ACC112 (cell line): ENCODE measurements at regions not wholly inside any gene's neighbourhood (a gene's known extent, or its start where the extent isn't known, plus 50 kb on each side); places are given as distances from the start of the nearest gene placed in this dataset.

ENCODE experiments used
- H2AFZ ChIP-seq: fragments of 200-600 bp; sonication (generic); one replicate; pipeline ENCODE4 v1.6.0; 2017; ENCODE audit warnings: antibody characterized with exemption, low read length; ENCODE audit not compliant: unreplicated experiment
- H3K27ac ChIP-seq: fragments of 200-600 bp; sonication (generic); 2 replicates; pipeline ENCODE4 v1.5.1; 2014; ENCODE audit warnings: low read depth, mild to moderate bottlenecking, antibody characterized with exemption, low read length, moderate library complexity
- H3K27me3 ChIP-seq: fragments of 200-600 bp; sonication (generic); 2 replicates; pipeline ENCODE4 v1.6.1; 2014; ENCODE audit warnings: mild to moderate bottlenecking, antibody characterized with exemption, low read length, moderate library complexity, mixed read lengths; ENCODE audit not compliant: insufficient read depth
- H3K36me3 ChIP-seq: fragments of 200-600 bp; sonication (generic); 2 replicates; pipeline ENCODE4 v1.6.1; 2016; ENCODE audit warnings: mild to moderate bottlenecking, antibody characterized with exemption, low read length, moderate library complexity, mixed read lengths; ENCODE audit not compliant: insufficient read depth
- H3K4me1 ChIP-seq: fragments of 200-600 bp; sonication (generic); one replicate; pipeline ENCODE4 v1.6.1; 2016; ENCODE audit warnings: low read length, mixed read lengths; ENCODE audit not compliant: insufficient read depth, unreplicated experiment, control insufficient read depth
- H3K4me3 ChIP-seq: fragments of 200-600 bp; sonication (generic); 2 replicates; pipeline ENCODE4 v1.5.1; 2014; ENCODE audit warnings: mild to moderate bottlenecking, low read depth, low read length
- H3K79me2 ChIP-seq: fragments of 200-600 bp; sonication (generic); one replicate; pipeline ENCODE4 v1.6.0; 2016; ENCODE audit warnings: low read length; ENCODE audit not compliant: control insufficient read depth, unreplicated experiment, insufficient read depth

GRCh38 chr2:175536059-175536458, 354.5 kb upstream of the ATP5MC3 start:
- no peaks in the 10 kb centered on the region for H3K4me1 ChIP-seq
- H3K79me2 ChIP-seq = no peaks in the 10 kb centered on the region
- H3K36me3 ChIP-seq = no peaks in the 10 kb centered on the region
- no peak overlapping the region for H3K27ac ChIP-seq
- peaks cover 7% of the 10 kb centered on the region; the same call in 1 of the 2 replicates for H3K27me3 ChIP-seq
- H3K4me3 ChIP-seq = no peak overlapping the region
- no peak overlapping the region for H2AFZ ChIP-seq

GRCh38 chr2:175535631-175536030, 354.1 kb upstream of the ATP5MC3 start:
- Histone ChIP-seq H3K79me2 (no peaks in the 10 kb centered on the region), H3K4me1 (no peaks in the 10 kb centered on the region), H2AFZ (no peak overlapping the region), H3K27me3 (peaks cover 7% of the 10 kb centered on the region; the same call in 1 of the 2 replicates), H3K27ac (no peak overlapping the region), H3K4me3 (no peak overlapping the region), H3K36me3 (no peaks in the 10 kb centered on the region)

- no peaks in the 10 kb centered on the region for H3K79me2 ChIP-seq
- no peak overlapping the region for H2AFZ ChIP-seq
- no peaks in the 10 kb centered on the region for H3K36me3 ChIP-seq
- no peaks in the 10 kb centered on the region for H3K4me1 ChIP-seq
- no peaks in the 10 kb centered on the region for H3K27me3 ChIP-seq
- H3K4me3 ChIP-seq = no peak overlapping the region
- H3K27ac ChIP-seq = no peak overlapping the region
Measured at GRCh38 chr2:175525975-175526374, 344.5 kb upstream of the ATP5MC3 start.

GRCh38 chr2:175523001-175523400, 341.5 kb upstream of the ATP5MC3 start:
- Histone ChIP-seq H3K79me2 (no peaks in the 10 kb centered on the region), H3K36me3 (no peaks in the 10 kb centered on the region), H3K27ac (no peak overlapping the region), H3K4me3 (no peak overlapping the region), H3K27me3 (no peaks in the 10 kb centered on the region), H3K4me1 (no peaks in the 10 kb centered on the region), H2AFZ (no peak overlapping the region)

GRCh38 chr2:175518206-175518605, 336.7 kb upstream of the ATP5MC3 start:
- Histone ChIP-seq H3K79me2 (no peaks in the 10 kb centered on the region), H3K27ac (no peak overlapping the region), H3K4me1 (no peaks in the 10 kb centered on the region), H2AFZ (no peak overlapping the region), H3K4me3 (no peak overlapping the region), H3K36me3 (no peaks in the 10 kb centered on the region), H3K27me3 (no peaks in the 10 kb centered on the region)

GRCh38 chr2:175516555-175516954, 335.0 kb upstream of the ATP5MC3 start:
- no peak overlapping the region for H2AFZ ChIP-seq
- H3K27ac ChIP-seq = no peak overlapping the region
- no peaks in the 10 kb centered on the region for H3K4me1 ChIP-seq
- H3K79me2 ChIP-seq = no peaks in the 10 kb centered on the region
- no peaks in the 10 kb centered on the region for H3K36me3 ChIP-seq
- no peaks in the 10 kb centered on the region for H3K27me3 ChIP-seq
- no peak overlapping the region for H3K4me3 ChIP-seq

- Histone ChIP-seq H3K4me3 (no peak overlapping the region), H3K36me3 (no peaks in the 10 kb centered on the region), H3K27me3 (no peaks in the 10 kb centered on the region), H2AFZ (no peak overlapping the region), H3K4me1 (no peaks in the 10 kb centered on the region), H3K27ac (no peak overlapping the region), H3K79me2 (no peaks in the 10 kb centered on the region)
Measured at GRCh38 chr2:175500255-175500654, 318.7 kb upstream of the ATP5MC3 start.

- Histone ChIP-seq H2AFZ (no peak overlapping the region), H3K4me1 (no peaks in the 10 kb centered on the region), H3K27ac (no peak overlapping the region), H3K36me3 (no peaks in the 10 kb centered on the region), H3K27me3 (no peaks in the 10 kb centered on the region), H3K4me3 (no peak overlapping the region), H3K79me2 (no peaks in the 10 kb centered on the region)
Measured at GRCh38 chr2:175490360-175490791, 308.9 kb upstream of the ATP5MC3 start.

GRCh38 chr2:175478096-175478768, 296.7 kb upstream of the ATP5MC3 start:
- no peaks in the 10 kb centered on the region for H3K36me3 ChIP-seq
- peaks cover 3% of the 10 kb centered on the region; the same call in 1 of the 2 replicates for H3K27me3 ChIP-seq
- H3K4me3 ChIP-seq = no peak overlapping the region
- H3K27ac ChIP-seq = no peak overlapping the region
- no peaks in the 10 kb centered on the region for H3K79me2 ChIP-seq
- no peaks in the 10 kb centered on the region for H3K4me1 ChIP-seq
- H2AFZ ChIP-seq = no peak overlapping the region

- H3K4me1 ChIP-seq = no peaks in the 10 kb centered on the region
Measured at GRCh38 chr2:175476948-175477347, 295.4 kb upstream of the ATP5MC3 start.

GRCh38 chr2:175476374-175476773, 294.9 kb upstream of the ATP5MC3 start:
- no peak overlapping the region for H2AFZ ChIP-seq
- H3K4me3 ChIP-seq = no peak overlapping the region
- H3K79me2 ChIP-seq = no peaks in the 10 kb centered on the region
- H3K27ac ChIP-seq = no peak overlapping the region
- peaks cover 3% of the 10 kb centered on the region; the same call in 1 of the 2 replicates for H3K27me3 ChIP-seq
- H3K4me1 ChIP-seq = no peaks in the 10 kb centered on the region
- no peaks in the 10 kb centered on the region for H3K36me3 ChIP-seq

More at GRCh38 chr2:175476948-175477347, 295.4 kb upstream of the ATP5MC3 start:
- peaks cover 3% of the 10 kb centered on the region; the same call in 1 of the 2 replicates for H3K27me3 ChIP-seq
- H3K79me2 ChIP-seq = no peaks in the 10 kb centered on the region
- H3K27ac ChIP-seq = no peak overlapping the region
- H3K4me3 ChIP-seq = no peak overlapping the region
- no peak overlapping the region for H2AFZ ChIP-seq
- H3K36me3 ChIP-seq = no peaks in the 10 kb centered on the region
